GM12864 (cell line): ENCODE measurements at regions not wholly inside any gene's neighbourhood (a gene's known extent, or its start where the extent isn't known, plus 50 kb on each side); places are given as distances from the start of the nearest gene placed in this dataset.

Experiments used
- DNase-seq: peaks from one replicate; pipeline ENCODE4 v3.0.0-alpha.2; 2011; ENCODE audit warnings: low read depth
- H3K4me3 ChIP-seq: 2 replicates; pipeline ENCODE4 v1.5.1; 2011; ENCODE audit warnings: mild to moderate bottlenecking, low read depth, low read length, control low read depth
- TF ChIP-seq, protein P1 (sequence below): IDR thresholded peaks from 2 replicates; pipeline ENCODE4 v1.5.1; 2011; ENCODE audit warnings: low read depth, mild to moderate bottlenecking, moderate library complexity, low read length, control low read depth, inconsistent platforms; ENCODE audit errors: missing control alignments

- TF ChIP-seq, protein P1, sequence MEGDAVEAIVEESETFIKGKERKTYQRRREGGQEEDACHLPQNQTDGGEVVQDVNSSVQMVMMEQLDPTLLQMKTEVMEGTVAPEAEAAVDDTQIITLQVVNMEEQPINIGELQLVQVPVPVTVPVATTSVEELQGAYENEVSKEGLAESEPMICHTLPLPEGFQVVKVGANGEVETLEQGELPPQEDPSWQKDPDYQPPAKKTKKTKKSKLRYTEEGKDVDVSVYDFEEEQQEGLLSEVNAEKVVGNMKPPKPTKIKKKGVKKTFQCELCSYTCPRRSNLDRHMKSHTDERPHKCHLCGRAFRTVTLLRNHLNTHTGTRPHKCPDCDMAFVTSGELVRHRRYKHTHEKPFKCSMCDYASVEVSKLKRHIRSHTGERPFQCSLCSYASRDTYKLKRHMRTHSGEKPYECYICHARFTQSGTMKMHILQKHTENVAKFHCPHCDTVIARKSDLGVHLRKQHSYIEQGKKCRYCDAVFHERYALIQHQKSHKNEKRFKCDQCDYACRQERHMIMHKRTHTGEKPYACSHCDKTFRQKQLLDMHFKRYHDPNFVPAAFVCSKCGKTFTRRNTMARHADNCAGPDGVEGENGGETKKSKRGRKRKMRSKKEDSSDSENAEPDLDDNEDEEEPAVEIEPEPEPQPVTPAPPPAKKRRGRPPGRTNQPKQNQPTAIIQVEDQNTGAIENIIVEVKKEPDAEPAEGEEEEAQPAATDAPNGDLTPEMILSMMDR, result no peak
- DNase-seq, result no peak
These were observed 323.5 kb downstream of the IRX2 start for GRCh38 chr5:2427983-2428382.

DNA sequence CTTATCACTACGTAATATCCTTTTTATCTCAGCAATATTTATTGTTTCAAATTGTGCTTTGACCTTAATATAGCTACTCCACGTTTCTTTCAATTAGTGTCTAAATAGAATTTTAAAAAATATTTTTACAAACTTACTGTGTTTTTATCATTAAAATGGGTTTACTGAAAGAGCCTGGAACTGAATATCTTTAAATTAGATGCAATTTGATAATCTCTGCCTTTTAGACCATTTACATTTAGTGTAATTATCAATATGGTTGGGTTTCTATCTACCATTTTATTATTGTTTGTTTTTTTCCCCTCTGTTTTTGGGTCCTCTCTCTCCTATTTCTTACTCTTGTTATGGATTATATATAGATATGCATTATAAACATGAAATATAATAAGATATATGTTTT is 327.8 kb downstream of the IRX2 start:
- no peak for DNase-seq
- H3K4me3 ChIP-seq, result no peak overlapping the region
- TF ChIP-seq, protein P1, result no peak

More at GRCh38 chr5:2427983-2428382, 323.5 kb downstream of the IRX2 start:
- H3K4me3 ChIP-seq, result no peak overlapping the region

- H3K4me3 ChIP-seq, result no peak overlapping the region
- DNase-seq, result no peak
- TF ChIP-seq, protein P1, result no peak
These were observed 334.2 kb downstream of the IRX2 start for GRCh38 chr5:2417301-2417700.

DNA sequence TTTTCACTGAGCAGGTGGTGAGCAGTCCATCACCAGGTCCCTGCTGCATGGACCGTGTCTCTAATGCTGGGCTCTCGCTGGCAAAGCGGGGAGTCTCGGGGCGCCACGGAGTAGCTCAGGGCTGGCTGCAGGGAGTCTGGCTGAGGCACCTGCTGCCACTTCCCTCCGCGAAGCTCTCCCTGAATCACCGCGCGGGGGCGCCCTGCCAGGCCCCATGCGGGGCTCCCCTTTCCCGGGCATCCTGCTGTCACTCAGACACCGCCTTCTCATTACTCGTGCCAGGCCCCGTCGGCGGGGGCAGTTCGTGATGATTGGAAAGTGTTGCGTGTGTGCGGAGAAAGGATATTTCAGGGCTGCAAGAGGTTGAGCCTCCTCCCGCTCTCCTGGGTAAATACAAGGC is 335.8 kb downstream of the IRX2 start:
- no peak for DNase-seq
- no peak overlapping the region for H3K4me3 ChIP-seq
- TF ChIP-seq, protein P1, result no peak

DNA sequence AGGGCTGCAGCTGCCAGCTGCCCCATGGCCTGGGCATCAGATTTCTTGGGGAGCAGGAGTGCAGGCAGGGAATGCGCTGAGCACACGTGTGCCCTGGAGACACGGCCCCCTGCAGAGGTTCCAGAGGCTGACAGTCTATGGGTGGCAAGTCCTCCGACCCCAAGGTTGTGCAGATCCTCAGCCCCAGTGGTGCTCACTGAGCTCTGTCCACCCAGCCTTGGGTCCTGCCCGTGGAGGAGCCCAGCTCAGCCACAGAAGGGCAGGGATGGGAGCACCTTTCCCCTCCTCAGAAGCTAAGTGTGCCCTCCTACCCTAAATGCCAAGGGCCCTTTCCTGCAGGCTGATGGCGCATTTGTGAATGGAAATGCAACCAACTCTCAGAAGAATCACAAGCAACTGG is 341.0 kb downstream of the IRX2 start:
- DNase-seq, result no peak
- TF ChIP-seq, protein P1, result no peak
- no peak overlapping the region for H3K4me3 ChIP-seq

GRCh38 chr5:2403296-2403695 is 348.2 kb downstream of the IRX2 start:
- no peak overlapping the region for H3K4me3 ChIP-seq

GRCh38 chr5:2399804-2400203 is 351.7 kb downstream of the IRX2 start:
- no peak overlapping the region for H3K4me3 ChIP-seq
- DNase-seq, result no peak
- TF ChIP-seq, protein P1, result no peak

More at GRCh38 chr5:2403296-2403695, 348.2 kb downstream of the IRX2 start:
- DNase-seq, result no peak
- TF ChIP-seq, protein P1, result no peak
